Neural cell (in vitro differentiated cells): ENCODE measurements at regions not wholly inside any gene's neighbourhood (a gene's known extent, or its start where the extent isn't known, plus 50 kb on each side); places are given as distances from the start of the nearest gene placed in this dataset.

Experiments used
- H2AFZ ChIP-seq: fragments of 200-600, 300-800 bp; sonication (generic), shearing (Covaris generic); 2 replicates; pipeline ENCODE4 v1.6.0; 2014; ENCODE audit warnings: low read depth, mild to moderate bottlenecking, antibody characterized with exemption, low read length, moderate library complexity
- H3F3A ChIP-seq: fragments of 200-600 bp; shearing (Covaris generic); 2 replicates; pipeline ENCODE4 v1.6.1; 2016; ENCODE audit warnings: mild to moderate bottlenecking, moderate library complexity, mixed read lengths, antibody characterized with exemption, low read length; ENCODE audit not compliant: insufficient read depth, poor library complexity, severe bottlenecking
- H3K27ac ChIP-seq: fragments of 200-600, 300-800 bp; sonication (generic), shearing (Covaris generic); 2 replicates; pipeline ENCODE4 v1.5.1; 2014; ENCODE audit warnings: mild to moderate bottlenecking, low read length, moderate library complexity
- H3K27me3 ChIP-seq: fragments of 300-800, 200-600 bp; sonication (generic), shearing (Covaris generic); 2 replicates; pipeline ENCODE4 v1.6.0; 2014; ENCODE audit warnings: mild to moderate bottlenecking, low read depth, low read length, moderate library complexity; ENCODE audit not compliant: insufficient read depth
- H3K36me3 ChIP-seq: fragments of 300-800, 200-600 bp; sonication (generic), shearing (Covaris generic); 2 replicates; pipeline ENCODE4 v1.5.1; 2014; ENCODE audit warnings: mild to moderate bottlenecking, antibody characterized with exemption, low read length, moderate library complexity; ENCODE audit not compliant: insufficient read depth
- H3K4me2 ChIP-seq: fragments of 300-800, 200-600 bp; sonication (generic), shearing (Covaris generic); 2 replicates; pipeline ENCODE4 v1.6.0; 2014; ENCODE audit warnings: mild to moderate bottlenecking, low read length
- H3K4me3 ChIP-seq: fragments of 300-800, 200-600 bp; sonication (generic), shearing (Covaris generic); 2 replicates; pipeline ENCODE4 v1.5.1; 2014; ENCODE audit warnings: mild to moderate bottlenecking, low read length, moderate library complexity
- H3K79me2 ChIP-seq: fragments of 200-600 bp; shearing (Covaris generic); replicated peaks from 2 replicates; pipeline ENCODE4 v1.6.0; 2014; ENCODE audit warnings: mild to moderate bottlenecking, low read length, moderate library complexity; ENCODE audit not compliant: insufficient read depth
- H3K9ac ChIP-seq: fragments of 300-800, 200-600 bp; sonication (generic), shearing (Covaris generic); 2 replicates; pipeline ENCODE4 v1.6.1; 2016; ENCODE audit warnings: mild to moderate bottlenecking, low read length, mixed read lengths
- H3K9me2 ChIP-seq: fragments of 200-600 bp; shearing (Covaris generic); 2 replicates; pipeline ENCODE4 v1.6.1; 2016; ENCODE audit warnings: mild to moderate bottlenecking, low read length, mixed read lengths; ENCODE audit not compliant: insufficient read depth
- H3K9me3 ChIP-seq: fragments of 200-600, 300-800 bp; sonication (generic), shearing (Covaris generic); 2 replicates; pipeline ENCODE4 v1.6.1; 2016; ENCODE audit warnings: mild to moderate bottlenecking, mixed run types, low read length, moderate library complexity, mixed read lengths
- H4K20me1 ChIP-seq: fragments of 200-600 bp; shearing (Covaris generic); 2 replicates; pipeline ENCODE4 v1.6.1; 2016; ENCODE audit warnings: mild to moderate bottlenecking, mixed run types; ENCODE audit not compliant: insufficient read depth
- CTCF ChIP-seq: fragments of 450-650 bp; IDR thresholded peaks from 2 replicates; pipeline ENCODE4 v1.5.1; 2014; ENCODE audit warnings: antibody characterized with exemption, mild to moderate bottlenecking, moderate library complexity; ENCODE audit not compliant: poor library complexity, severe bottlenecking
- EP300 ChIP-seq: fragments of 450-650 bp; conservative IDR thresholded peaks from 2 replicates; pipeline ENCODE4 v1.6.1; 2014; ENCODE audit warnings: antibody characterized with exemption, mild to moderate bottlenecking, moderate library complexity; ENCODE audit not compliant: poor library complexity, severe bottlenecking
- EZH2 ChIP-seq: fragments of 200-600, 300-800 bp; shearing (Covaris generic), sonication (generic); IDR thresholded peaks from 2 replicates; pipeline ENCODE4 v1.6.1; 2014; ENCODE audit warnings: antibody characterized with exemption, low read length, borderline replicate concordance, mild to moderate bottlenecking; ENCODE audit not compliant: insufficient read depth, poor library complexity, severe bottlenecking
- MXI1 ChIP-seq: fragments of 450-650 bp; conservative IDR thresholded peaks from 2 replicates; pipeline ENCODE4 v1.6.1; 2014; ENCODE audit warnings: antibody characterized with exemption, mild to moderate bottlenecking; ENCODE audit not compliant: poor library complexity, severe bottlenecking
- POLR2AphosphoS5 ChIP-seq: IDR thresholded peaks from 2 replicates; pipeline ENCODE4 v1.6.1; 2012
- RAD21 ChIP-seq: fragments of 450-650 bp; conservative IDR thresholded peaks from 2 replicates; pipeline ENCODE4 v1.6.1; 2014; ENCODE audit warnings: antibody characterized with exemption, mild to moderate bottlenecking, moderate library complexity
- REST ChIP-seq: IDR thresholded peaks from 2 replicates; pipeline ENCODE4 v1.6.1; 2012; ENCODE audit warnings: borderline replicate concordance
- SMC3 ChIP-seq: fragments of 450-650 bp; conservative IDR thresholded peaks from 2 replicates; pipeline ENCODE4 v1.6.1; 2014; ENCODE audit warnings: antibody characterized with exemption, mild to moderate bottlenecking, moderate library complexity; ENCODE audit not compliant: poor library complexity
- TAF1 ChIP-seq: IDR thresholded peaks from 2 replicates; pipeline ENCODE4 v1.6.1; 2012; ENCODE audit warnings: low read depth

- no peaks in the 10 kb centered on the region for H3K9me2 ChIP-seq
- TF ChIP-seq TAF1 (no peak), POLR2AphosphoS5 (no peak), MXI1 (no peak), EP300 (no peak), EZH2 (no peak), SMC3 (no peak), RAD21 (no peak), CTCF (no peak), REST (no peak)
- no peaks in the 10 kb centered on the region for H3K36me3 ChIP-seq
- no peak overlapping the region for H3K27ac ChIP-seq
- no peaks in the 10 kb centered on the region for H3K79me2 ChIP-seq
- no peak overlapping the region for H3K4me3 ChIP-seq
- no peaks in the 10 kb centered on the region for H4K20me1 ChIP-seq
- no peaks in the 10 kb centered on the region for H3K9me3 ChIP-seq
- no peak overlapping the region for H3K4me2 ChIP-seq
- H3K27me3 ChIP-seq, result no peaks in the 10 kb centered on the region
- no peak overlapping the region for H2AFZ ChIP-seq
- no peak overlapping the region for H3K9ac ChIP-seq
- no peaks in the 10 kb centered on the region for H3F3A ChIP-seq
Measured at GRCh38 chr9:30310711-30311110, 2073.7 kb upstream of the ACO1 start.

GRCh38 chr9:30329431-30329830 is 2055.0 kb upstream of the ACO1 start:
- Histone ChIP-seq H4K20me1 (no peaks in the 10 kb centered on the region), H3K9me3 (no peaks in the 10 kb centered on the region), H3K4me3 (no peak overlapping the region), H3K27me3 (no peaks in the 10 kb centered on the region), H3K4me2 (no peak overlapping the region), H3K9me2 (no peaks in the 10 kb centered on the region), H3K36me3 (no peaks in the 10 kb centered on the region), H3K9ac (no peak overlapping the region), H2AFZ (no peak overlapping the region), H3K27ac (no peak overlapping the region), H3K79me2 (no peaks in the 10 kb centered on the region), H3F3A (peaks cover 3% of the 10 kb centered on the region)
- no peak for TF ChIP-seq RAD21
- no peak for TF ChIP-seq SMC3
- TF ChIP-seq EZH2, result no peak
- no peak for TF ChIP-seq TAF1
- no peak for TF ChIP-seq MXI1
- no peak for TF ChIP-seq POLR2AphosphoS5
- TF ChIP-seq REST, result no peak
- TF ChIP-seq CTCF, result no peak
- TF ChIP-seq EP300, result no peak
